ENCODE measurements at regions not wholly inside any gene's neighbourhood (a gene's known extent, or its start where the extent isn't known, plus 50 kb on each side); places are given as distances from the start of the nearest gene placed in this dataset.

GRCh38 chr18:2146754-2147153 lies 424.6 kb downstream of the METTL4 start:
- Histone ChIP-seq H3K27me3 (replicated peaks; ENCODE audit: insufficient read depth) (no peaks in the 10 kb centered on the region), H3K79me2 (ENCODE audit: insufficient read depth) (no peaks in the 10 kb centered on the region), H2AFZ (no peak overlapping the region), H3K4me3 (no peak overlapping the region), H3K27ac (no peak overlapping the region), H3K9me2 (ENCODE audit: insufficient read depth) (no peaks in the 10 kb centered on the region), H3F3A (ENCODE audit: insufficient read depth) (no peaks in the 10 kb centered on the region), H3K4me2 (ENCODE audit: unreplicated experiment) (no peak overlapping the region), H3K4me1 (ENCODE audit: insufficient read depth) (no peaks in the 10 kb centered on the region), H3K9ac (no peak overlapping the region), H3K9me3 (ENCODE audit: low read depth) (no peaks in the 10 kb centered on the region), H4K20me1 (ENCODE audit: insufficient read depth) (no peaks in the 10 kb centered on the region), H3K36me3 (ENCODE audit: low read depth) (no peaks in the 10 kb centered on the region)
- 32 to 37% methylated on average over 2 of the region's 2 CpGs for WGBS, 2 experiments (ENCODE audit: low coverage in 1 of 2, low lambda C conversion rate in 2 of 2, missing lambda C conversion rate in 2 of 2)
- DNase-seq, result no peak
- in situ Hi-C loops (cut with MboI), result no loop called here
- no peak for TF ChIP-seq EZH2 (IDR thresholded peaks at IDR 0.05; ENCODE audit: insufficient read depth, poor library complexity, severe bottlenecking)
- no peak for TF ChIP-seq EZH2phosphoT487 (IDR thresholded peaks at IDR 0.05; ENCODE audit: insufficient read depth, low read depth)

GRCh38 chr18:2147476-2148230 lies 423.7 kb downstream of the METTL4 start:
- H3F3A ChIP-seq (ENCODE audit: insufficient read depth), result no peaks in the 10 kb centered on the region
- 3 to 5% methylated on average over 8 of the region's 8 CpGs for WGBS, 2 experiments (ENCODE audit: low coverage in 1 of 2, low lambda C conversion rate in 2 of 2, missing lambda C conversion rate in 2 of 2)
- H3K79me2 ChIP-seq (ENCODE audit: insufficient read depth), result no peaks in the 10 kb centered on the region
- TF ChIP-seq EZH2 (IDR thresholded peaks at IDR 0.05; ENCODE audit: insufficient read depth, poor library complexity, severe bottlenecking) (no peak), EZH2phosphoT487 (IDR thresholded peaks at IDR 0.05; ENCODE audit: insufficient read depth, low read depth) (no peak)
- H3K27ac ChIP-seq, result no peak overlapping the region
- H3K9ac ChIP-seq, result no peak overlapping the region
- H3K4me2 ChIP-seq (ENCODE audit: unreplicated experiment), result no peak overlapping the region
- DNase-seq, result no peak
- H2AFZ ChIP-seq, result no peak overlapping the region
- no peaks in the 10 kb centered on the region for H3K9me2 ChIP-seq (ENCODE audit: insufficient read depth)
- no peaks in the 10 kb centered on the region for H3K27me3 ChIP-seq (replicated peaks; ENCODE audit: insufficient read depth)
- H3K4me1 ChIP-seq (ENCODE audit: insufficient read depth), result no peaks in the 10 kb centered on the region
- H3K4me3 ChIP-seq, result no peak overlapping the region
- no peaks in the 10 kb centered on the region for H3K36me3 ChIP-seq (ENCODE audit: low read depth)
- H3K9me3 ChIP-seq (ENCODE audit: low read depth), result no peaks in the 10 kb centered on the region
- in situ Hi-C loops (cut with MboI), result no loop called here
- H4K20me1 ChIP-seq (ENCODE audit: insufficient read depth), result no peaks in the 10 kb centered on the region

- Histone ChIP-seq H3K4me3 (no peak overlapping the region), H3K9me2 (ENCODE audit: insufficient read depth) (no peaks in the 10 kb centered on the region), H2AFZ (no peak overlapping the region), H3K9me3 (ENCODE audit: low read depth) (no peaks in the 10 kb centered on the region), H3K27ac (no peak overlapping the region), H3K4me2 (ENCODE audit: unreplicated experiment) (no peak overlapping the region), H3K36me3 (ENCODE audit: low read depth) (no peaks in the 10 kb centered on the region), H3K9ac (no peak overlapping the region), H3F3A (ENCODE audit: insufficient read depth) (no peaks in the 10 kb centered on the region), H3K79me2 (ENCODE audit: insufficient read depth) (no peaks in the 10 kb centered on the region), H3K4me1 (ENCODE audit: insufficient read depth) (no peaks in the 10 kb centered on the region), H3K27me3 (replicated peaks; ENCODE audit: insufficient read depth) (no peaks in the 10 kb centered on the region), H4K20me1 (ENCODE audit: insufficient read depth) (no peaks in the 10 kb centered on the region)
- TF ChIP-seq EZH2 (IDR thresholded peaks at IDR 0.05; ENCODE audit: insufficient read depth, poor library complexity, severe bottlenecking) (no peak), EZH2phosphoT487 (IDR thresholded peaks at IDR 0.05; ENCODE audit: insufficient read depth, low read depth) (no peak)
- in situ Hi-C loops (cut with MboI), result no loop called here
- WGBS, 2 experiments (ENCODE audit: low coverage in 1 of 2, low lambda C conversion rate in 2 of 2, missing lambda C conversion rate in 2 of 2), result 24 to 37% methylated on average over 4 of the region's 4 CpGs
- no peak for DNase-seq
These were observed 422.5 kb downstream of the METTL4 start for GRCh38 chr18:2148823-2149222.

GRCh38 chr18:2150566-2150965 lies 420.7 kb downstream of the METTL4 start:
- Histone ChIP-seq H2AFZ (no peak overlapping the region), H3K4me1 (ENCODE audit: insufficient read depth) (no peaks in the 10 kb centered on the region), H3K9ac (no peak overlapping the region), H3K4me2 (ENCODE audit: unreplicated experiment) (no peak overlapping the region), H3K4me3 (no peak overlapping the region), H3K79me2 (ENCODE audit: insufficient read depth) (no peaks in the 10 kb centered on the region), H3F3A (ENCODE audit: insufficient read depth) (no peaks in the 10 kb centered on the region), H3K27me3 (replicated peaks; ENCODE audit: insufficient read depth) (no peaks in the 10 kb centered on the region), H3K9me3 (ENCODE audit: low read depth) (no peaks in the 10 kb centered on the region), H3K27ac (no peak overlapping the region), H4K20me1 (ENCODE audit: insufficient read depth) (no peaks in the 10 kb centered on the region), H3K36me3 (ENCODE audit: low read depth) (no peaks in the 10 kb centered on the region), H3K9me2 (ENCODE audit: insufficient read depth) (no peaks in the 10 kb centered on the region)
- in situ Hi-C loops (cut with MboI), result no loop called here
- TF ChIP-seq EZH2phosphoT487 (IDR thresholded peaks at IDR 0.05; ENCODE audit: insufficient read depth, low read depth), result no peak
- TF ChIP-seq EZH2 (IDR thresholded peaks at IDR 0.05; ENCODE audit: insufficient read depth, poor library complexity, severe bottlenecking), result no peak
- WGBS, 2 experiments (ENCODE audit: low coverage in 1 of 2, low lambda C conversion rate in 2 of 2, missing lambda C conversion rate in 2 of 2), result 9 to 47% methylated on average over 1 of the region's 1 CpG
- no peak for DNase-seq
